Left lung (tissue), 4 donors: ENCODE measurements at regions not wholly inside any gene's neighbourhood (a gene's known extent, or its start where the extent isn't known, plus 50 kb on each side); places are given as distances from the start of the nearest gene placed in this dataset.
A peak's percentile ranks its signal among the peaks of the same experiment; 100 is the strongest.

Experiments used
- ATAC-seq: fragments of 200-7000 bp; cut with Tn5 transposase; one replicate; pipeline ENCODE4 v1.9.1; 2020; ENCODE audit warnings: moderate library complexity
- DNase-seq, 4 donors: peaks; one replicate each; pipeline ENCODE4 v3.0.0-alpha.2; 2013 to 2020
- H3K27ac ChIP-seq, 2 donors: fragments of 200-600 bp; sonication (generic) in 1 of 2; one replicate each; pipeline versions ENCODE4 v1.5.0 to v1.8.0; 2020 to 2021
- H3K27me3 ChIP-seq, 2 donors: fragments of 200-600 bp; sonication (generic) in 1 of 2; one replicate each; pipeline versions ENCODE4 v1.5.0 to v1.8.0; 2020 to 2021
- H3K36me3 ChIP-seq, 2 donors: fragments of 200-600 bp; sonication (generic) in 1 of 2; one replicate each; pipeline versions ENCODE4 v1.5.0 to v1.8.0; 2020 to 2021
- H3K4me1 ChIP-seq, 2 donors: fragments of 200-600 bp; one replicate each; pipeline ENCODE4 v1.8.0; 2021
- H3K4me3 ChIP-seq, 2 donors: fragments of 200-600 bp; sonication (generic) in 1 of 2; one replicate each; pipeline versions ENCODE4 v1.5.0 to v1.8.0; 2020 to 2021; ENCODE audit warnings: mild to moderate bottlenecking in 1 of 2
- H3K9me3 ChIP-seq, 2 donors: fragments of 200-600 bp; sonication (generic) in 1 of 2; one replicate each; pipeline versions ENCODE4 v1.5.0 to v1.8.0; 2020 to 2021
- intact Hi-C, 2 donors: fragments of 100-400 bp; cut with DNase I; formaldehyde crosslinking; loops; one replicate each; pipeline versions ENCODE4 v1.11.2 to v1.14.2; 2022
- TF ChIP-seq, protein P1 (sequence below), 2 donors: fragments of 200-600 bp; sonication (generic) in 1 of 2; IDR thresholded peaks; one replicate each; pipeline versions ENCODE4 v1.5.0 to v1.8.0; 2021; ENCODE audit warnings: antibody characterized with exemption in 2 of 2
- donor health status: DM: no; HTN: yes; CAD: no.
- donor health status: DM: no; HTN: no; CAD: no.

DNA sequence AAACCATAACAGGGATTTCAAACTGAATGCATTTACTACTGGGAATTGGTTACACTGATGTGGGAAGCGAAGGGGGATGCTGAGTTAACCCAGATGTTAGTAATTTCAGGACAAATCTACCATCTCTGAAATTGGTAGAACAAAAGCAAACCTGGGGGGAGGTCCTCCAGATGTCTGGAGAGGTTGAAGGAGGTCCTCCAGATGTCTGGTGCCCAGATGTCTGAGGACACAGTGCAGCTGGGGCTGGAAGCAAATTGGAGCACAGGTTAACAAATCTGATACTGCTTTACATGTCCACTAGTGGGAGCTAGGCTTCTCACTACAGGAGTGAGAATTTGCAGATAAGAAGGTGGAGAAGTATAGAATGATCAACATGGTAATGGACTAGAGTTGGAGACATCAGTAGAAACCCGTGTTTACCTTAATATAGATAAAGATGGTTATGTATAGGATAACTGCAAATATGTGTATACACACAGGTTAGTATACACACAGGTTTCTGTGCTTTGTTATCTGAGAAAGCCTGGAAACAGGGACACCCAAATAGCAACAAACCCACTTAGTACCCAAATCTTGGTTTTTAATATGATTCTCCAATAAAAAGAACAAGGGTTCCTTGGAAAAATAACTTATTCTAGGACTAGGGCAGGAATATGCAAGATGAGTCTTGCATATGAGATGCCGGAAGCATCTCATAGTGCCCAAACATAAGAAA is 162.5 kb downstream of the C12orf50 start:
- Histone ChIP-seq H3K36me3 (no peaks in the 10 kb centered on the region), H3K4me3 (no peak overlapping the region), H3K27ac (no peak overlapping the region), H3K27me3 (no peaks in the 10 kb centered on the region), H3K9me3 (no peaks in the 10 kb centered on the region), H3K4me1 (no peaks in the 10 kb centered on the region)
- ATAC-seq (no peak), DNase-seq (no peak)
- intact Hi-C loops, result no loop called here
- TF ChIP-seq, protein P1, sequence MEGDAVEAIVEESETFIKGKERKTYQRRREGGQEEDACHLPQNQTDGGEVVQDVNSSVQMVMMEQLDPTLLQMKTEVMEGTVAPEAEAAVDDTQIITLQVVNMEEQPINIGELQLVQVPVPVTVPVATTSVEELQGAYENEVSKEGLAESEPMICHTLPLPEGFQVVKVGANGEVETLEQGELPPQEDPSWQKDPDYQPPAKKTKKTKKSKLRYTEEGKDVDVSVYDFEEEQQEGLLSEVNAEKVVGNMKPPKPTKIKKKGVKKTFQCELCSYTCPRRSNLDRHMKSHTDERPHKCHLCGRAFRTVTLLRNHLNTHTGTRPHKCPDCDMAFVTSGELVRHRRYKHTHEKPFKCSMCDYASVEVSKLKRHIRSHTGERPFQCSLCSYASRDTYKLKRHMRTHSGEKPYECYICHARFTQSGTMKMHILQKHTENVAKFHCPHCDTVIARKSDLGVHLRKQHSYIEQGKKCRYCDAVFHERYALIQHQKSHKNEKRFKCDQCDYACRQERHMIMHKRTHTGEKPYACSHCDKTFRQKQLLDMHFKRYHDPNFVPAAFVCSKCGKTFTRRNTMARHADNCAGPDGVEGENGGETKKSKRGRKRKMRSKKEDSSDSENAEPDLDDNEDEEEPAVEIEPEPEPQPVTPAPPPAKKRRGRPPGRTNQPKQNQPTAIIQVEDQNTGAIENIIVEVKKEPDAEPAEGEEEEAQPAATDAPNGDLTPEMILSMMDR (IDR thresholded peaks at IDR 0.05), result no peak

GRCh38 chr12:87861791-87862190 is 167.4 kb downstream of the C12orf50 start:
- no peaks in the 10 kb centered on the region for H3K36me3 ChIP-seq
- H3K27ac ChIP-seq, result no peak overlapping the region
- H3K4me3 ChIP-seq, result no peak overlapping the region
- intact Hi-C loops, result no loop called here
- TF ChIP-seq, protein P1 (IDR thresholded peaks at IDR 0.05), result no peak
- H3K27me3 ChIP-seq, result no peaks in the 10 kb centered on the region
- no peaks in the 10 kb centered on the region for H3K4me1 ChIP-seq
- ATAC-seq (no peak), DNase-seq (no peak)
- no peaks in the 10 kb centered on the region for H3K9me3 ChIP-seq

GRCh38 chr12:87853448-87854003 is 175.7 kb downstream of the C12orf50 start:
- Histone ChIP-seq H3K27me3 (no peaks in the 10 kb centered on the region), H3K9me3 (no peaks in the 10 kb centered on the region), H3K27ac (no peak overlapping the region), H3K4me3 (no peak overlapping the region), H3K4me1 (no peaks in the 10 kb centered on the region), H3K36me3 (no peaks in the 10 kb centered on the region)
- TF ChIP-seq, protein P1 (IDR thresholded peaks at IDR 0.05), result no peak
- ATAC-seq, result no peak
- no peak for DNase-seq
- intact Hi-C loops, result no loop called here

GRCh38 chr12:87849074-87849473 is 180.1 kb downstream of the C12orf50 start:
- DNase-seq (no peak), ATAC-seq (no peak)
- Histone ChIP-seq H3K27me3 (no peaks in the 10 kb centered on the region), H3K9me3 (no peaks in the 10 kb centered on the region), H3K27ac (no peak overlapping the region), H3K4me1 (no peaks in the 10 kb centered on the region), H3K36me3 (no peaks in the 10 kb centered on the region), H3K4me3 (no peak overlapping the region)
- intact Hi-C loops, result no loop called here
- TF ChIP-seq, protein P1 (IDR thresholded peaks at IDR 0.05), result no peak

DNA sequence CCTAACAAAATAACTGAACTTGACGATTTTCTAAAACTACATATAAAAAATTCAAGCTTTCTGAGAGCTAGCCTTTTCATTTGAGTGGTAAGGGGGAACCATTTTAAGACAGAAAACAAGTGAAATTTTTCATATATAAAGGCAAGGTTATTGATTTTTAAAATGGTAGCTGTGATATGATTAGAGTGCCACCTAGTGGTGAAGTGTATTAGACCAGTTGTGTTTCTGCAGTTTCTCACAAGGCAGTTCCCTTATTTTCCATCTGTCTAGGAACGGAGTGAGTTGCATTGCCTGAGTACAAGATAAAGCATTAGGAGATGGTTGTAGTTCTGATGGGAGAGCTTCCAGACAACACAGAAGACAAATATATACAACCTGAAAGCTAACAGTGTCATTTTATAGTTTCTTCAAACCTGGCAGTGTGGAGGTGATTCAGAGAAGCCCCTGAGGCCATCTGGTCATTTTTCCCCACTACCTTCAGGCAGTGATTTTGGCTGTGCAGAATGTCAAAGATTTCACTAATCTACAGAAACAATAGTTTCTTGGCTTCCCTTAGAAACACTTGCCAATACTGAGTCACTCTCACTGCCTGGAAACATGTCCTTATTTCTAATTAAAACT is 180.8 kb downstream of the C12orf50 start:
- Histone ChIP-seq H3K36me3 (no peaks in the 10 kb centered on the region), H3K27ac (no peak overlapping the region), H3K4me1 (no peaks in the 10 kb centered on the region), H3K27me3 (no peaks in the 10 kb centered on the region), H3K4me3 (no peak overlapping the region), H3K9me3 (no peaks in the 10 kb centered on the region)
- ATAC-seq (peak; percentile 60), DNase-seq (peak in 2 of 4 donors; percentile 57 to 65)
- TF ChIP-seq, protein P1 (IDR thresholded peaks at IDR 0.05), result peak; percentile 64 to 68
- intact Hi-C loops, result no loop called here
